Heart left ventricle (tissue), 16 donors: ENCODE measurements at regions not wholly inside any gene's neighbourhood (a gene's known extent, or its start where the extent isn't known, plus 50 kb on each side); places are given as distances from the start of the nearest gene placed in this dataset.

Experiments
- ATAC-seq, 4 donors: fragments of 200-7000 bp; cut with Tn5 transposase; one replicate each; pipeline ENCODE4 v1.9.1; 2020 to 2022; ENCODE audit warnings: moderate library complexity in 4 of 4, mild to moderate bottlenecking in 3 of 4, moderate number of reproducible peaks in 1 of 4
- DNase-seq, 5 donors: peaks; one replicate each; pipeline ENCODE4 v3.0.0-alpha.2; 2020
- H3K27ac ChIP-seq, 12 donors: fragments of 200-600 bp; sonication (generic) in 4 of 12; one replicate each; pipeline versions ENCODE4 v1.5.0 to v1.8.0; 2016 to 2022; ENCODE audit warnings: mild to moderate bottlenecking in 2 of 12
- H3K27me3 ChIP-seq, 9 donors: fragments of 200-600 bp; sonication (generic) in 2 of 9; one replicate each; pipeline versions ENCODE4 v1.5.1 to v1.8.0; 2016 to 2022; ENCODE audit warnings: mild to moderate bottlenecking in 3 of 9
- H3K36me3 ChIP-seq, 9 donors: fragments of 200-600 bp; sonication (generic) in 2 of 9; one replicate each; pipeline versions ENCODE4 v1.5.0 to v1.8.0; 2018 to 2022; ENCODE audit warnings: mild to moderate bottlenecking in 2 of 9
- H3K4me1 ChIP-seq, 12 donors: fragments of 200-600 bp; sonication (generic) in 4 of 12; one replicate each; pipeline versions ENCODE4 v1.5.0 to v1.8.0; 2016 to 2022; ENCODE audit warnings: mild to moderate bottlenecking in 3 of 12
- H3K4me3 ChIP-seq, 12 donors: fragments of 200-600 bp; sonication (generic) in 4 of 12; one replicate each; pipeline versions ENCODE4 v1.5.0 to v1.8.0; 2017 to 2022; ENCODE audit warnings: mild to moderate bottlenecking in 9 of 12, moderate library complexity in 4 of 12
- H3K9me3 ChIP-seq, 12 donors: fragments of 200-600 bp; sonication (generic) in 4 of 12; one replicate each; pipeline versions ENCODE4 v1.5.0 to v1.8.0; 2016 to 2022; ENCODE audit warnings: mild to moderate bottlenecking in 1 of 12
- CTCF ChIP-seq, 12 donors: fragments of 200-600 bp; sonication (generic) in 4 of 12; IDR thresholded peaks; one replicate each; pipeline versions ENCODE4 v1.5.0 to v1.8.0; 2018 to 2022; ENCODE audit warnings: antibody characterized with exemption in 12 of 12, mild to moderate bottlenecking in 5 of 12
- POLR2A ChIP-seq, 2 donors: fragments of 450-650 bp; IDR thresholded peaks; one replicate each; pipeline ENCODE4 v1.6.1; 2017; ENCODE audit warnings: antibody characterized with exemption in 2 of 2, mild to moderate bottlenecking in 2 of 2, moderate library complexity in 2 of 2
- WGBS, 4 donors: extraction: QIAGEN DNeasy Blood & Tissue Kit in 2 of 4; methylation state at CpG; one replicate each; pipeline versions ENCODE4 v1.1.5 to v1.1.7; 2013 to 2018; 5-methylcytosine and 5-hydroxymethylcytosine counted together
- intact Hi-C, 10 donors: fragments of 100-400 bp; cut with DNase I; formaldehyde crosslinking; loops; one replicate each; pipeline versions ENCODE4 v1.11.1 to v1.14.2; 2022
- donor health status: ischemic (EF 13 %, LVEDD 7.1; RV severe dilation, severe dysfunction).
- donor health status: healthy with polysubstance abuse.
- donor health status: DM: no; HTN: yes; CAD: no.
- donor health status: DM: no; HTN: no; CAD: no.
- donor health status: ischemic (EF 25% LVEDD 6.9; RV normal size, moderate dysfunction).
- donor health status: ischemic (EF 25% LVEDD 5.7; RV mildly dilated, moderate dysfunction).
- donor health status: healthy.
- donor health status: DM: yes; HTN: yes; CAD: no.
- donor health status: ischemic (EF 35%, LVEDD 5.7; RV mildly dilated, moderate dysfunction).
- donor health status: nonischemic (EF 11% LVEDD 7.7; RV severe dilation, severe dysfunction).
- donor health status: DM: yes; HTN: yes; CAD: no.
- donor health status: PGD.
- donor health status: ischemic (EF 29% LVEDD 5.4; RV normal size, mild dysfunction).
- donor health status: nonischemic (EF 23%, LVEDD 6.1; RV moderate dilation, normal function).

DNA sequence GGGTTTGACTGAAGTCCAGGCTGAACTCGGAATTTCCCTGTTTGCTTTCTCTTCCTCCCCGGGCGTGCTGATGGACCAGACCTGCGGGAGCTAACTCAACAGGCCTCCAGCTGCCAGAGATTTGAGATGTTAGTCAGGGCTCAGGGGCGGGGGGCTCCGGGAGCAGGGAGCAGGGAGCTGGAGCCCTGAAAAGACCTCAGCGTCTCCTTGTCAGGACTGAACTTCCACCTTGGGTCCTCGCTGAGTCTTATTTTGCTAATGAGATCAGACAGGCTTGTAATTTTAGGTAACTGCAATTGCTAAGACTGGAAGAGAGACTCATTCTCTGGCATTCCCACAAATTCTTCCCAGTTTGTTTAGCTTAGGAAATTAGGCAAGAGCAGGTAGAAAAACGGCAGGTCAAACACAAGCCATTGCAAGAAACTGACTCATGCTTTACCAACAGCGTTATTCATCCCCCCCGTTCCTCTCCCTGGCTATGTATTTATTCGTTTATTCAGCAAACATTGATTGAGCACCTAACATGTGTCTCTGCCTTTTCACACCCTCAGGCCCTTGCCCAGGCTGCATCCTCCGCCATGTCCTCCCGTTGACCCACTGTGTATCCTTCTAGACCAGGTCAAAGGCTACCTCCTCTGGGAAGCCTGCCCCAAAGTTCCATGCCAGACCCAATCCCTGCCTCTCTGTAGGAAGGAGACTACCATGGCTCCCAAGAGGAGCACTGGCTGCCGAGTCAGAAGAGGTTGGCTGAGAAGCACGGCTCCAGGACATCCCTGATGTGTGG is 80.4 kb upstream of the DIO3 start:
- no peaks in the 10 kb centered on the region for H3K36me3 ChIP-seq
- H3K4me1 ChIP-seq = no peaks in the 10 kb centered on the region
- no peak overlapping the region for H3K27ac ChIP-seq
- ATAC-seq (no peak), DNase-seq (peak in 2 of 5 donors; percentile 8 to 37)
- WGBS, 4 donors = 56 to 58% (median 57%) methylated on average over 16 of the region's 16 CpGs
- H3K4me3 ChIP-seq = no peak overlapping the region
- peaks cover 0 to 27% (median 8%) of the 10 kb centered on the region in 12 donors for H3K9me3 ChIP-seq
- H3K27me3 ChIP-seq = peaks cover 0 to 19% (median 2%) of the 10 kb centered on the region in 9 donors
- intact Hi-C loops = no loop called here
- TF ChIP-seq CTCF (IDR thresholded peaks at IDR 0.05) (no peak), POLR2A (IDR thresholded peaks at IDR 0.05) (no peak)

- DNase-seq = peak in 2 of 5 donors; percentile 7 to 35
- Histone ChIP-seq H3K27ac (no peak overlapping the region), H3K4me1 (no peaks in the 10 kb centered on the region), H3K9me3 (peaks cover 0 to 34% (median 10%) of the 10 kb centered on the region in 12 donors), H3K36me3 (no peaks in the 10 kb centered on the region), H3K4me3 (no peak overlapping the region), H3K27me3 (peaks cover 0 to 19% (median 2%) of the 10 kb centered on the region in 9 donors)
- TF ChIP-seq POLR2A (IDR thresholded peaks at IDR 0.05) (no peak), CTCF (IDR thresholded peaks at IDR 0.05) (no peak)
- 79 to 89% (median 82%) methylated on average over 5 of the region's 5 CpGs for WGBS, 4 donors
- intact Hi-C loops = no loop called here
- no peak for ATAC-seq
These were observed 79.7 kb upstream of the DIO3 start for GRCh38 chr14:101481557-101481956.

GRCh38 chr14:101482066-101482465 is 79.2 kb upstream of the DIO3 start:
- Histone ChIP-seq H3K4me1 (no peaks in the 10 kb centered on the region), H3K27me3 (peaks cover 0 to 14% (median 2%) of the 10 kb centered on the region in 9 donors), H3K27ac (no peak overlapping the region), H3K36me3 (no peaks in the 10 kb centered on the region), H3K9me3 (peaks cover 0 to 39% (median 14%) of the 10 kb centered on the region in 12 donors), H3K4me3 (no peak overlapping the region)
- 82 to 91% (median 86%) methylated on average over 4 of the region's 4 CpGs for WGBS, 4 donors
- ATAC-seq (no peak), DNase-seq (no peak)
- no peak for TF ChIP-seq CTCF (IDR thresholded peaks at IDR 0.05)
- TF ChIP-seq POLR2A (IDR thresholded peaks at IDR 0.05) = no peak
- intact Hi-C loops = no loop called here

DNA sequence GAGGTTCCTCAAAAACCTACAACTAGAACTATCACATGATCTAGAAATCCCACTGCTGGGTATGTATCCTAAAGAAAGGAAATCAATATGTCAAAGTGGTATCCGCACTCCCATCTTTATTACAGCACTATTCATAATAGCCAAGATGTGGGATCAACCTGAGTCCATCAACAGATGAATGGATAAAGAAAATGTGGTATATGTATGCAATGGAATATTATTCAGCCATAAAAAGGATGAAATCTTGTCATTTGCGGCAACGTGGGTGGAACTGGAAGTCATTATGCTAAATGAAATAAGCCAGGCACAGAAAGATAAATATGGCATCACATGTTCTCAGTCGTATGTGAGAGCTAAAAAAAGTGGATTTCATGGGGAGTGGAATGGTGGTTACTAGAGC is 77.5 kb upstream of the DIO3 start:
- TF ChIP-seq POLR2A (IDR thresholded peaks at IDR 0.05) (no peak), CTCF (IDR thresholded peaks at IDR 0.05) (no peak)
- DNase-seq (no peak), ATAC-seq (no peak)
- H3K36me3 ChIP-seq = no peaks in the 10 kb centered on the region
- WGBS, 4 donors = 79 to 86% (median 83%) methylated on average over 4 of the region's 4 CpGs
- peaks cover 0 to 20% (median 3%) of the 10 kb centered on the region in 9 donors for H3K27me3 ChIP-seq
- no peak overlapping the region for H3K4me3 ChIP-seq
- H3K4me1 ChIP-seq = no peaks in the 10 kb centered on the region
- H3K27ac ChIP-seq = no peak overlapping the region
- intact Hi-C loops = no loop called here
- H3K9me3 ChIP-seq = peaks cover 0 to 55% (median 16%) of the 10 kb centered on the region in 12 donors
